GM12801 (cell line): ENCODE measurements at regions not wholly inside any gene's neighbourhood (a gene's known extent, or its start where the extent isn't known, plus 50 kb on each side); places are given as distances from the start of the nearest gene placed in this dataset.

Experiments
- CTCF ChIP-seq: IDR thresholded peaks from one replicate; pipeline ENCODE4 v1.5.1; 2011; ENCODE audit warnings: control low read depth; ENCODE audit not compliant: insufficient read length; ENCODE audit errors: extremely low read depth

GRCh38 chr13:104779311-104779993, 1713.2 kb upstream of the SLC10A2 start:
- TF ChIP-seq CTCF: no peak

- no peak for TF ChIP-seq CTCF
Measured at GRCh38 chr13:104773775-104774174, 1707.6 kb upstream of the SLC10A2 start.

GRCh38 chr13:104769545-104769944, 1703.3 kb upstream of the SLC10A2 start:
- TF ChIP-seq CTCF: no peak

GRCh38 chr13:104766319-104766718, 1700.1 kb upstream of the SLC10A2 start:
- no peak for TF ChIP-seq CTCF

GRCh38 chr13:104764600-104764999, 1698.4 kb upstream of the SLC10A2 start:
- no peak for TF ChIP-seq CTCF

- no peak for TF ChIP-seq CTCF
Measured at GRCh38 chr13:104759069-104759468, 1692.9 kb upstream of the SLC10A2 start.

- TF ChIP-seq CTCF: no peak
Measured at GRCh38 chr13:104757712-104758111, 1691.5 kb upstream of the SLC10A2 start.
